H1 (cell line): ENCODE measurements at regions not wholly inside any gene's neighbourhood (a gene's known extent, or its start where the extent isn't known, plus 50 kb on each side); places are given as distances from the start of the nearest gene placed in this dataset.

Experiments used
- EGR1 ChIP-seq: IDR thresholded peaks from 2 replicates; pipeline ENCODE4 v1.6.1; 2011; ENCODE audit warnings: low read depth, low read length, borderline replicate concordance
- JUND ChIP-seq: IDR thresholded peaks from 2 replicates; pipeline ENCODE4 v1.6.1; 2011; ENCODE audit warnings: mild to moderate bottlenecking, improper control_type of control experiment, low read length
- TAF1 ChIP-seq: IDR thresholded peaks from 2 replicates; pipeline ENCODE4 v1.6.1; 2011; ENCODE audit warnings: mild to moderate bottlenecking, low read depth, low read length

GRCh38 chrY:17259497-17259896 is 620.5 kb downstream of the CDY2B start (continued):
- no peak for TF ChIP-seq TAF1
- no peak for TF ChIP-seq JUND
- TF ChIP-seq EGR1 = no peak
- TF ChIP-seq, all 59 proteins: peak for 0
